ENCODE measurements at regions not wholly inside any gene's neighbourhood (a gene's known extent, or its start where the extent isn't known, plus 50 kb on each side); places are given as distances from the start of the nearest gene placed in this dataset.
A peak's percentile ranks its signal among the peaks of the same experiment; 100 is the strongest.

GRCh38 chr5:24850926-24851486 lies 206.2 kb upstream of the CDH10 start:
- DNase-seq (ENCODE audit: low read depth), result no peak

GRCh38 chr5:24849210-24849609 lies 204.4 kb upstream of the CDH10 start:
- no peak for DNase-seq (ENCODE audit: low read depth)

GRCh38 chr5:24831989-24832388 lies 187.2 kb upstream of the CDH10 start:
- DNase-seq (ENCODE audit: low read depth), result no peak

GRCh38 chr5:24823625-24824024 lies 178.8 kb upstream of the CDH10 start:
- DNase-seq (ENCODE audit: low read depth), result no peak

GRCh38 chr5:24819841-24820240 lies 175.1 kb upstream of the CDH10 start:
- DNase-seq (ENCODE audit: low read depth), result no peak

GRCh38 chr5:24817966-24818365 lies 173.2 kb upstream of the CDH10 start:
- no peak for DNase-seq (ENCODE audit: low read depth)

- peak; percentile 1 for DNase-seq (ENCODE audit: low read depth)
These were observed 171.4 kb upstream of the CDH10 start for GRCh38 chr5:24816206-24816605.

- no peak for DNase-seq (ENCODE audit: low read depth)
These were observed 160.5 kb upstream of the CDH10 start for GRCh38 chr5:24805230-24805629.

GRCh38 chr5:24804221-24804681 lies 159.5 kb upstream of the CDH10 start:
- peak; percentile 2 for DNase-seq (ENCODE audit: low read depth)

GRCh38 chr5:24791326-24791725 lies 146.5 kb upstream of the CDH10 start:
- DNase-seq (ENCODE audit: low read depth), result no peak

GRCh38 chr5:24789611-24790351 lies 145.0 kb upstream of the CDH10 start:
- no peak for DNase-seq (ENCODE audit: low read depth)

- DNase-seq (ENCODE audit: low read depth), result peak; percentile 9
These were observed 144.2 kb upstream of the CDH10 start for GRCh38 chr5:24788829-24789514.

- DNase-seq (ENCODE audit: low read depth), result no peak
These were observed 141.3 kb upstream of the CDH10 start for GRCh38 chr5:24786108-24786507.

GRCh38 chr5:24783596-24783995 lies 138.8 kb upstream of the CDH10 start:
- no peak for DNase-seq (ENCODE audit: low read depth)

GRCh38 chr5:24777392-24777791 lies 132.6 kb upstream of the CDH10 start:
- no peak for DNase-seq (ENCODE audit: low read depth)

GRCh38 chr5:24773261-24773660 lies 128.5 kb upstream of the CDH10 start:
- DNase-seq (ENCODE audit: low read depth), result no peak

GRCh38 chr5:24767086-24767485 lies 122.3 kb upstream of the CDH10 start:
- DNase-seq (ENCODE audit: low read depth), result no peak

- no peak for DNase-seq (ENCODE audit: low read depth)
These were observed 120.4 kb upstream of the CDH10 start for GRCh38 chr5:24765219-24765618.

- DNase-seq (ENCODE audit: low read depth), result no peak
These were observed 105.6 kb upstream of the CDH10 start for GRCh38 chr5:24750355-24750754.

GRCh38 chr5:24749701-24750100 lies 104.9 kb upstream of the CDH10 start:
- DNase-seq (ENCODE audit: low read depth), result no peak

- DNase-seq (ENCODE audit: low read depth), result no peak
These were observed 102.5 kb upstream of the CDH10 start for GRCh38 chr5:24747327-24747726.

- no peak for DNase-seq (ENCODE audit: low read depth)
These were observed 97.6 kb upstream of the CDH10 start for GRCh38 chr5:24742334-24742733.

GRCh38 chr5:24737163-24737562 lies 92.4 kb upstream of the CDH10 start:
- no peak for DNase-seq (ENCODE audit: low read depth)
